Cardiac muscle cell (in vitro differentiated cells and primary cell): ENCODE measurements at regions not wholly inside any gene's neighbourhood (a gene's known extent, or its start where the extent isn't known, plus 50 kb on each side); places are given as distances from the start of the nearest gene placed in this dataset.
A peak's percentile ranks its signal among the peaks of the same experiment; 100 is the strongest.

Experiments
- DNase-seq, 2 donors: peaks; one replicate each; pipeline versions ENCODE4 v3.0.0 to v3.0.0-alpha.2; 2010 to 2017; ENCODE audit warnings: low read depth in 1 of 2, low spot score in 1 of 2
- H3K27ac ChIP-seq: fragments of 200-600 bp; sonication (generic); 2 replicates; pipeline ENCODE4 v1.5.1; 2016
- H3K27me3 ChIP-seq: fragments of 200-600 bp; sonication (generic); 2 replicates; pipeline ENCODE4 v1.6.0; 2016; ENCODE audit warnings: control low read depth
- H3K36me3 ChIP-seq: fragments of 200-600 bp; sonication (generic); 2 replicates; pipeline ENCODE4 v1.5.1; 2016; ENCODE audit warnings: control low read depth
- H3K4me1 ChIP-seq: fragments of 200-600 bp; sonication (generic); 2 replicates; pipeline ENCODE4 v1.8.1; 2017; ENCODE audit warnings: low read depth, mild to moderate bottlenecking, mixed run types
- H3K4me3 ChIP-seq: fragments of 200-600 bp; sonication (generic); 2 replicates; pipeline ENCODE4 v1.5.1; 2016; ENCODE audit warnings: mild to moderate bottlenecking
- H3K9me3 ChIP-seq: fragments of 200-600 bp; sonication (generic); 2 replicates; pipeline ENCODE4 v1.5.1; 2017; ENCODE audit warnings: low read depth, mild to moderate bottlenecking, control low read depth
- TF ChIP-seq, protein P1 (sequence below): IDR thresholded peaks from 2 replicates; pipeline ENCODE4 v1.5.1; 2012; ENCODE audit warnings: low read depth, mild to moderate bottlenecking, low read length

DNA sequence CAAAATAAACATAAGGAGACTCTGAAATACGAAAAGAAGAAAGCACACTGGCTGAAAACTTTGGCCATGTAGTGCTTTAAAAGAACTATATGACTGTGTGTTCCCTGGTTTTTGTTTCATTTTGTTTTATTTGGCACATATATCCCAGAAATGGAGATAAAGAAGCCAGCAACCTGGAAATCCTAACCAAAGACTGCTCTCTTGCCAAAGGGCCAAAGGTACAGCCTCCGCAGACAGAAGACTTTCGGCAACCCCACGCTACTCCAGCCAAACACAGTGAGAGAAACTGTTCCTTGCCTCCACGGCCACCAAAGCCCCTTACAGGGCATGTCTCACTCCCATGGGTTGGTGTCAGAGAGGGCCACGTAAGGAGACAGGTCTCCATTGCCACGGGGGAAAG, 381.2 kb upstream of the NETO1 start:
- H3K4me3 ChIP-seq: no peak overlapping the region
- TF ChIP-seq, protein P1, sequence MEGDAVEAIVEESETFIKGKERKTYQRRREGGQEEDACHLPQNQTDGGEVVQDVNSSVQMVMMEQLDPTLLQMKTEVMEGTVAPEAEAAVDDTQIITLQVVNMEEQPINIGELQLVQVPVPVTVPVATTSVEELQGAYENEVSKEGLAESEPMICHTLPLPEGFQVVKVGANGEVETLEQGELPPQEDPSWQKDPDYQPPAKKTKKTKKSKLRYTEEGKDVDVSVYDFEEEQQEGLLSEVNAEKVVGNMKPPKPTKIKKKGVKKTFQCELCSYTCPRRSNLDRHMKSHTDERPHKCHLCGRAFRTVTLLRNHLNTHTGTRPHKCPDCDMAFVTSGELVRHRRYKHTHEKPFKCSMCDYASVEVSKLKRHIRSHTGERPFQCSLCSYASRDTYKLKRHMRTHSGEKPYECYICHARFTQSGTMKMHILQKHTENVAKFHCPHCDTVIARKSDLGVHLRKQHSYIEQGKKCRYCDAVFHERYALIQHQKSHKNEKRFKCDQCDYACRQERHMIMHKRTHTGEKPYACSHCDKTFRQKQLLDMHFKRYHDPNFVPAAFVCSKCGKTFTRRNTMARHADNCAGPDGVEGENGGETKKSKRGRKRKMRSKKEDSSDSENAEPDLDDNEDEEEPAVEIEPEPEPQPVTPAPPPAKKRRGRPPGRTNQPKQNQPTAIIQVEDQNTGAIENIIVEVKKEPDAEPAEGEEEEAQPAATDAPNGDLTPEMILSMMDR: no peak
- H3K27me3 ChIP-seq: no peaks in the 10 kb centered on the region
- no peak for DNase-seq
- H3K9me3 ChIP-seq: no peaks in the 10 kb centered on the region
- H3K4me1 ChIP-seq: no peaks in the 10 kb centered on the region
- H3K36me3 ChIP-seq: no peaks in the 10 kb centered on the region
- no peak overlapping the region for H3K27ac ChIP-seq

DNA sequence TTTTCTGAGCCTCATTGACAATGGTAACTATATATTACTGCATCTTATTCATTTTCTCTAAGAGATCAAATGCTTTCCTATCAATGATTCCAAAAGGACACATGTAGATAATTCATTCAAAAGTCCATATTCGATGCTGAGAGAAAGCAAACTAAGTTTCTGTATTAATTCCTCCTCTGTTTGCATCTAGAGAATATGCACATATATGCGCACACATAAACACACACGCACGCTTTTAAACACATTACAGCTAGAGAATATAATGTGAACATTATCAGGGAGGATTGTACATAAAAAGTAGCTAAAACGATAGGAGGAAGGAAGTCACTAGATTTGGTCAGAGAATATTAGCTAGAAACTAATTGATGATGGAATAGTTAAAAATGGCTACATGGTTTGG, 379.0 kb upstream of the NETO1 start:
- Histone ChIP-seq H3K4me1 (no peaks in the 10 kb centered on the region), H3K9me3 (no peaks in the 10 kb centered on the region), H3K4me3 (no peak overlapping the region), H3K36me3 (no peaks in the 10 kb centered on the region), H3K27me3 (no peaks in the 10 kb centered on the region), H3K27ac (no peak overlapping the region)
- TF ChIP-seq, protein P1: no peak
- DNase-seq: no peak

DNA sequence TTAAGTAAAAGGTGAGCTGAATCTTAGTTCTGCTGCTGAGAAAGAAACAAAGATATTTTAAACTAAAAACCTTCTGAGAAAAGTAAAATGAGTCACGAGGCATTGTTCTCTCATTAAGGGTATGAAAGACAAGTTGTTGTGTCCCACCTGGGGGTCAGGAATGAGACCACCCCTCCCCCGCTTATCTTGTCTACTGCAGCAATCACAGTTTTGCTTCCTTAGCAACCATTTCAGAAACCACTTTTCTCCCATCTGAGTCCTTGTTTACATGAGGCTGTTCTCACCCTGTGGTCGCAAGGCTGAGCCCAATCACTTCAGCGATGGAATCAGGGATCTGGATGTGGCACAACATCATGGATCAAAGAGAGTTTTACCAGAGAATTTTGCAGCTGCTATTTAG, 377.6 kb upstream of the NETO1 start:
- H3K9me3 ChIP-seq: no peaks in the 10 kb centered on the region
- no peak for DNase-seq
- TF ChIP-seq, protein P1: no peak
- H3K27ac ChIP-seq: no peak overlapping the region
- H3K36me3 ChIP-seq: no peaks in the 10 kb centered on the region
- no peaks in the 10 kb centered on the region for H3K27me3 ChIP-seq
- H3K4me1 ChIP-seq: no peaks in the 10 kb centered on the region
- H3K4me3 ChIP-seq: no peak overlapping the region

DNA sequence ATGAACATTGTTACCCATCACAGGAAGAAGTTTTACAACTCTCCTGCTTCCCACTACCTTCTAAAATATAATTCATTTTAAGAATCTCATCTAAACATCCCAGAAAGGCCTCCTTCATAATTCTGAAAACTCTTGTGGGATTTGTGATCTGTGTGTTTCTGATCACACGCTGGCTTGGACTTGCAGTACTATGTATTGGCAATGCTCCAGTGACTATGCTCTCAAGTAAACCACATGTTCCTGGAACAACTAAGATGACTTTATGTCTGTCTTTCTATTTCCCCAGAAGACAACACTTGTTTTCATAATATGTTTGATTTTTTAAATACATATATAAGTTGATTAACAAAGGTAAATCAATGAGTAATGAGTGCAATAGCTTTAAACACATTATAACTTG, 376.6 kb upstream of the NETO1 start:
- Histone ChIP-seq H3K4me1 (no peaks in the 10 kb centered on the region), H3K4me3 (no peak overlapping the region), H3K9me3 (no peaks in the 10 kb centered on the region), H3K27ac (no peak overlapping the region), H3K36me3 (no peaks in the 10 kb centered on the region), H3K27me3 (no peaks in the 10 kb centered on the region)
- DNase-seq: no peak
- TF ChIP-seq, protein P1: no peak

DNA sequence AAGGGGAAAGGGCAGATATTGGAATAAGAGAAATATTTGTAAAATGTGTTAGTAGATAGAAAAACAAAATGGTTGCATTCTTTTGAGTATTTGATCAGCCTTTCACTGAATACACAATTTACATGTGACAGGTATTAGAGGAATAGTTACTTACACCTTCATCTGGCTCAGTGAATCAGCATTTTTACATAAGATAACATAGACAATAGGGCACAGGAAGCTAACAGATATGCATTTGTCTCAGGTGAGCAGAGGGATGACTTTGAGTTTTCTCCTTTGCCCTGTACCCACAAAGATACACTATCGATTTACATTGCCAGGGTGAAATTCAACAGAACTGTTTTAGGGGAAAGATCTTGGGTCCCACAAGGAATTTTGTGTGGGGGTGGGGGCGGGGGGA, 373.1 kb upstream of the NETO1 start:
- Histone ChIP-seq H3K27me3 (no peaks in the 10 kb centered on the region), H3K9me3 (no peaks in the 10 kb centered on the region), H3K4me3 (no peak overlapping the region), H3K4me1 (peaks cover 3% of the 10 kb centered on the region), H3K36me3 (no peaks in the 10 kb centered on the region), H3K27ac (no peak overlapping the region)
- DNase-seq: no peak
- TF ChIP-seq, protein P1: no peak

DNA sequence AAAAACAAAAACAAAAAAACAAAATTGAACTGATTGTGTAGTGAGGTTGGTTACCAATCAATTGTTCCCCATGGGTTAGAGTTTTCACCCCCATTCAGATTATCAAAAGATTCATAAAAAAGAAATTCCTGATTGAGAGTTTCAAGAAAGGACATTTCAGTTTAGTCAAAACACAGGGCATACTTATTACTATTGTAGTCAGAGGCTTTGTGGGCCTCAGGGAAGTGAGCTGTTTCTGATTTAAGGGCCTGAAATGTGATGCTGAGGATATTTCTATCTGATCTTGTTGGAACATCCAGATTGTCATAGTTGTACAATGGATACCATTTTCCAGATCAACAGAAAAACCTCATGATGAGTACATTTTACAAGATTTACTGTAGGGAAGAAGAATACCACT, 368.1 kb upstream of the NETO1 start:
- no peak overlapping the region for H3K4me3 ChIP-seq
- DNase-seq: no peak
- H3K27me3 ChIP-seq: no peaks in the 10 kb centered on the region
- no peaks in the 10 kb centered on the region for H3K9me3 ChIP-seq
- TF ChIP-seq, protein P1: no peak
- no peaks in the 10 kb centered on the region for H3K36me3 ChIP-seq
- H3K4me1 ChIP-seq: peaks cover 17% of the 10 kb centered on the region
- peak overlapping the region; percentile 3 for H3K27ac ChIP-seq
